ENCODE measurements at regions not wholly inside any gene's neighbourhood (a gene's known extent, or its start where the extent isn't known, plus 50 kb on each side); places are given as distances from the start of the nearest gene placed in this dataset.

DNA sequence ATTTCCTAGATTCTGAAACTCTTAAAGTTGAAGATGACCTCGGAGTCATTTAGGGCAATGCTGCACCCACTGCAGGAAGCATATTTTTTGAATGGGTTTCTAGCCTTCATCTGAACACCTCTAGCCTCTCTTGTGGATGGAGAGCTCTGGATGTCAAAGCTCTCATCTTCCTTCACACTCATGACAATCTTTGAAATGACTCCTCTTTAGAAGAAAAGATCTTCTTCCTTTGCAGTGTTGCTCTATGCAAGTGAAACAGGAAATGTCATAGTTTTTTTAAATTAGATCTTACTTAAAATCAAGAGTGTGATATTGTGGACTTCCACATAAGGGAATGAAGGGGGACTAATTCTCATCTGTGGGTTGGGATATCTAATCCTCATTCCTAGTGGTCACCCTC lies 86.3 kb upstream of the GRIP1 start:
- no peaks in the 10 kb centered on the region for H3K36me3 ChIP-seq (ENCODE audit: control insufficient read depth, insufficient read depth, low read length)
- H3K4me3 ChIP-seq (ENCODE audit: low read depth, low read length) = no peak overlapping the region
- H2AFZ ChIP-seq = no peak overlapping the region
- H3K9ac ChIP-seq = no peak overlapping the region
- no peaks in the 10 kb centered on the region for H3K9me3 ChIP-seq (ENCODE audit: control insufficient read depth, low read length)
- H3K4me1 ChIP-seq = peaks cover 5% of the 10 kb centered on the region
- no peaks in the 10 kb centered on the region for H3K27me3 ChIP-seq (ENCODE audit: control insufficient read depth, insufficient read depth, low read length)
- H3K4me2 ChIP-seq (ENCODE audit: low read length) = no peak overlapping the region
- TF ChIP-seq, protein P1, sequence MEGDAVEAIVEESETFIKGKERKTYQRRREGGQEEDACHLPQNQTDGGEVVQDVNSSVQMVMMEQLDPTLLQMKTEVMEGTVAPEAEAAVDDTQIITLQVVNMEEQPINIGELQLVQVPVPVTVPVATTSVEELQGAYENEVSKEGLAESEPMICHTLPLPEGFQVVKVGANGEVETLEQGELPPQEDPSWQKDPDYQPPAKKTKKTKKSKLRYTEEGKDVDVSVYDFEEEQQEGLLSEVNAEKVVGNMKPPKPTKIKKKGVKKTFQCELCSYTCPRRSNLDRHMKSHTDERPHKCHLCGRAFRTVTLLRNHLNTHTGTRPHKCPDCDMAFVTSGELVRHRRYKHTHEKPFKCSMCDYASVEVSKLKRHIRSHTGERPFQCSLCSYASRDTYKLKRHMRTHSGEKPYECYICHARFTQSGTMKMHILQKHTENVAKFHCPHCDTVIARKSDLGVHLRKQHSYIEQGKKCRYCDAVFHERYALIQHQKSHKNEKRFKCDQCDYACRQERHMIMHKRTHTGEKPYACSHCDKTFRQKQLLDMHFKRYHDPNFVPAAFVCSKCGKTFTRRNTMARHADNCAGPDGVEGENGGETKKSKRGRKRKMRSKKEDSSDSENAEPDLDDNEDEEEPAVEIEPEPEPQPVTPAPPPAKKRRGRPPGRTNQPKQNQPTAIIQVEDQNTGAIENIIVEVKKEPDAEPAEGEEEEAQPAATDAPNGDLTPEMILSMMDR (IDR thresholded peaks at IDR 0.05) = no peak
- H3K27ac ChIP-seq = no peak overlapping the region
- peaks cover 17% of the 10 kb centered on the region for H3K79me2 ChIP-seq

DNA sequence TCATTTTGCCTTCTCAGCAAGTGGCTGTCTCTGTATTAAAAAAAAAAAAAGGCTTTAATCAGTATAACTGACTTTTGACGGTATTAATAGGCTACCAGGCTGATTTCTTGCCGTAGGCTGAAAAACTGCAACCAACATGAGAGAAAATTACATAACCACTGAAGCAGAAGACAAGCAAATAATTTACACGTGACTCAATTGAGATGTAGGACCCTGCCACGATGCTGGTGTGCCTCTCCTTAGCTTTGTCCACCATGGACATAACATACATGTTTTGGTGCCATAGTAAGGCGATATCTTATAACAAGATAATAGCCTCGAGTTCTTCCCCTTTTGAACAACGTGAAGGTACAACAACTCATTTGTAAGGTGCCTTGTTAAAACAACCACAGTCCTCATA lies 88.7 kb upstream of the GRIP1 start:
- H3K4me3 ChIP-seq (ENCODE audit: low read depth, low read length) = no peak overlapping the region
- no peaks in the 10 kb centered on the region for H3K9me3 ChIP-seq (ENCODE audit: control insufficient read depth, low read length)
- H3K4me1 ChIP-seq = peaks cover 5% of the 10 kb centered on the region
- peaks cover 20% of the 10 kb centered on the region for H3K79me2 ChIP-seq
- H3K4me2 ChIP-seq (ENCODE audit: low read length) = no peak overlapping the region
- TF ChIP-seq, protein P1 (IDR thresholded peaks at IDR 0.05) = no peak
- H3K27ac ChIP-seq = no peak overlapping the region
- no peaks in the 10 kb centered on the region for H3K36me3 ChIP-seq (ENCODE audit: control insufficient read depth, insufficient read depth, low read length)
- no peaks in the 10 kb centered on the region for H3K27me3 ChIP-seq (ENCODE audit: control insufficient read depth, insufficient read depth, low read length)
- no peak overlapping the region for H3K9ac ChIP-seq
- no peak overlapping the region for H2AFZ ChIP-seq

DNA sequence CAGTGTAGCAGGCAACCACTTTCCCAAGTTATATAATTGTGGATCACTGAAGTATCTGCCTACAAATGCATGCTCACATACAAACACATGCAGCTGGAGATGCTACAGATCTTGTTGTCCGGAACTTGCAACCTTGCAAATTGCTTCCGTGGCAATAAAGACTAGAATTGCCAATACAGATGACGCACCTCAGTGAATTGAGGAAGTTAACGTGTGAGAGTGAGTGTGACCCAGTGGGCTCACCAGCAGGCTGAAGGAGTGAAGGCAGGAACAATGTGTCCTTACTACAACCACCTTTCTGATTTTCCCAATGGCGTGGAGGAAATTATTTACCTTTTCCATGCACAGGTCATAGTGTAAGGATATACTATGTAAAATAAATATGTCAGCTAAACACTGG lies 89.4 kb upstream of the GRIP1 start:
- H3K79me2 ChIP-seq = peaks cover 26% of the 10 kb centered on the region
- no peaks in the 10 kb centered on the region for H3K9me3 ChIP-seq (ENCODE audit: control insufficient read depth, low read length)
- H3K9ac ChIP-seq = no peak overlapping the region
- no peak overlapping the region for H3K4me3 ChIP-seq (ENCODE audit: low read depth, low read length)
- no peaks in the 10 kb centered on the region for H3K36me3 ChIP-seq (ENCODE audit: control insufficient read depth, insufficient read depth, low read length)
- H3K4me2 ChIP-seq (ENCODE audit: low read length) = no peak overlapping the region
- H3K27ac ChIP-seq = no peak overlapping the region
- H3K4me1 ChIP-seq = peaks cover 5% of the 10 kb centered on the region
- TF ChIP-seq, protein P1 (IDR thresholded peaks at IDR 0.05) = no peak
- H3K27me3 ChIP-seq (ENCODE audit: control insufficient read depth, insufficient read depth, low read length) = no peaks in the 10 kb centered on the region
- H2AFZ ChIP-seq = no peak overlapping the region

DNA sequence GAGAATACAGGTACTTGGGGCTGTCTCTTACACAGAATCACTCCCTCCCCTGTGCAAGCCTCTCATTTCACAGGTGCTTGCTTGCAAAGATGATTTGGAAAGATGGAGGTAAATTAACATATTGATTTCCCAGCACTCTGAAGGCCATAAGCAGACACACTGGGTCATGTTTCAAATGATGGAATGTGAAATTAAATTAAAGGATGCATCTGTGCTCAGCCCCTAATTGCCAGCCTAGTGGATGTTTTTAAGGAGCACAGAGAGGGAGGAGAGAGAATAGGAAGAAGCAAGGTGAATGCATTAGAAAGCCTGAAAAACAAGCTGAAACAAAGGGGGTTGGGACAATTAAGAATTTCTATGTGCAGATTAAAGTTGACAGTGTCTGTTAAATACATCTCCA lies 96.1 kb upstream of the GRIP1 start:
- H3K9me3 ChIP-seq (ENCODE audit: control insufficient read depth, low read length) = no peaks in the 10 kb centered on the region
- no peak overlapping the region for H3K9ac ChIP-seq
- TF ChIP-seq, protein P1 (IDR thresholded peaks at IDR 0.05) = no peak
- H3K4me3 ChIP-seq (ENCODE audit: low read depth, low read length) = no peak overlapping the region
- H3K27me3 ChIP-seq (ENCODE audit: control insufficient read depth, insufficient read depth, low read length) = no peaks in the 10 kb centered on the region
- H3K4me1 ChIP-seq = peaks cover 9% of the 10 kb centered on the region
- no peaks in the 10 kb centered on the region for H3K36me3 ChIP-seq (ENCODE audit: control insufficient read depth, insufficient read depth, low read length)
- H3K27ac ChIP-seq = no peak overlapping the region
- H2AFZ ChIP-seq = no peak overlapping the region
- peaks cover 25% of the 10 kb centered on the region for H3K79me2 ChIP-seq
- H3K4me2 ChIP-seq (ENCODE audit: low read length) = no peak overlapping the region

DNA sequence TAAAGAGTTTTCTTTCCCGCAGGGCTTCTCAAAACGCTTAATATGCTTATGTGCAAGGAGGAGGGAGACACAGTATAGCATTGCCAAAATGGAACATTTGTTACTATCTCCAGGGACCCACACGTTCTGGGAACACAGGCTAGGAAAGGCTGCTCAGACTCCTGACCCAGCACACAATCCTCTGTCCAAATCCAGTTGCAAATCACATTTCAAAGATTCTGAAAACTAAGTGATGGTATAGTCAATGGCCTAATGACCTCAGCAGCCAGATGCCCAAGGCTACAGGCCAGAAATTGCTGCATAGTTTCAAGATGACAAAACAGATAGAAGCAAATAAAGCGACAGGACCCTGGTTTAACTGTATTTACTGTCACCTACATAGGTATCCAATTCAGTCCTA lies 97.0 kb upstream of the GRIP1 start:
- no peaks in the 10 kb centered on the region for H3K9me3 ChIP-seq (ENCODE audit: control insufficient read depth, low read length)
- TF ChIP-seq, protein P1 (IDR thresholded peaks at IDR 0.05) = no peak
- H3K27ac ChIP-seq = no peak overlapping the region
- H2AFZ ChIP-seq = no peak overlapping the region
- H3K9ac ChIP-seq = no peak overlapping the region
- no peaks in the 10 kb centered on the region for H3K27me3 ChIP-seq (ENCODE audit: control insufficient read depth, insufficient read depth, low read length)
- peaks cover 13% of the 10 kb centered on the region for H3K4me1 ChIP-seq
- H3K4me3 ChIP-seq (ENCODE audit: low read depth, low read length) = no peak overlapping the region
- H3K79me2 ChIP-seq = peaks cover 26% of the 10 kb centered on the region
- H3K4me2 ChIP-seq (ENCODE audit: low read length) = no peak overlapping the region
- H3K36me3 ChIP-seq (ENCODE audit: control insufficient read depth, insufficient read depth, low read length) = no peaks in the 10 kb centered on the region

Measured in parathyroid adenoma (tissue), 2 donors.